HG03025 (cell line): ENCODE measurements at regions not wholly inside any gene's neighbourhood (a gene's known extent, or its start where the extent isn't known, plus 50 kb on each side); places are given as distances from the start of the nearest gene placed in this dataset.

Experiments used
- ATAC-seq: cut with Tn5 transposase; IDR thresholded peaks from one replicate; pipeline ENCODE4 v1.9.1; 2021; ENCODE audit warnings: mild to moderate bottlenecking, moderate library complexity; ENCODE audit not compliant: unreplicated experiment, low FRiP score

DNA sequence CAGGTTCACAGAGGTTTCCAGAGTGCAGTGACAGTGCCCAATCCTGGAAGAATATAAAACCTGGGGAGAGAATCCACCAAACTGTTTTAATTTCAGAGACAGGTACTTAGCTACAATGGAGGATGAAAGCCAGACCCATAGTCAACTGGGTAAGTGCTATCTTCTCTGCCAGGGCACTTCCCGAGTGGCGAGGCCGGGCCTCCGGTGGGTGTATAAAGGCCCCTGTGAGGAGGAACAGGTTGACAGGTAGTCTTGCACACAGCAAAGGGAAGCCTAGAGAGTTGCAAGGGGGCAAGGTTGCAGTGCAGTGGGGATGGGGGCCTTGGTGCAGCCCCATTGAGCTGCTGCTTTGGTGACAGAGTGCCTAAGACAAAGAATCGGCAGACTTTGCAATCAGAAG, 130.7 kb downstream of the SLC38A6 start:
- ATAC-seq, result no peak

DNA sequence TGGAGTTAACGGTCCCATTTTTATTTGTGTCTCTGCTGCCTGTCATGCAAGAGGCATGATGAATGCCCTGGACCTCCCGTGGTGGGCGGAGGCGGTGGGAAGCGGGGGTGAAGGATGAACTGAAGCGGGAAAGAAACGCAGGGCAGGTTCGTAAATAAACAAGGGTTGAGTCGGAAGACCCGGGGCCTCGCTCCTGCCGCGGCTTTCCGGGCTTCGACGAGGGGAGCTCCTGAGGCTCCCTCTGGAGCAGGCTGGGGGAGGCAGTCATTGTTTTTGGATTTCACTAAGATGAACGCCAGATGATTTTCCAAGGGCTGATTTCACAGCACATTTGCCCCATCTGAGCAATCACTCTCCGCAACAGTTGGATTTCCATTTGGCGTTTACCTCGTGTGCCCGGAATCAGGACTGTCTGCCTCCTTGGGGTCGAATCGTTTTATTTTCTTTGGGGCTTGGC, 130.2 kb downstream of the SLC38A6 start:
- ATAC-seq, result no peak

- no peak for ATAC-seq
Measured at GRCh38 chr14:61110316-61111082, 129.5 kb downstream of the SLC38A6 start.

GRCh38 chr14:61109288-61109687, 128.2 kb downstream of the SLC38A6 start:
- ATAC-seq, result no peak

DNA sequence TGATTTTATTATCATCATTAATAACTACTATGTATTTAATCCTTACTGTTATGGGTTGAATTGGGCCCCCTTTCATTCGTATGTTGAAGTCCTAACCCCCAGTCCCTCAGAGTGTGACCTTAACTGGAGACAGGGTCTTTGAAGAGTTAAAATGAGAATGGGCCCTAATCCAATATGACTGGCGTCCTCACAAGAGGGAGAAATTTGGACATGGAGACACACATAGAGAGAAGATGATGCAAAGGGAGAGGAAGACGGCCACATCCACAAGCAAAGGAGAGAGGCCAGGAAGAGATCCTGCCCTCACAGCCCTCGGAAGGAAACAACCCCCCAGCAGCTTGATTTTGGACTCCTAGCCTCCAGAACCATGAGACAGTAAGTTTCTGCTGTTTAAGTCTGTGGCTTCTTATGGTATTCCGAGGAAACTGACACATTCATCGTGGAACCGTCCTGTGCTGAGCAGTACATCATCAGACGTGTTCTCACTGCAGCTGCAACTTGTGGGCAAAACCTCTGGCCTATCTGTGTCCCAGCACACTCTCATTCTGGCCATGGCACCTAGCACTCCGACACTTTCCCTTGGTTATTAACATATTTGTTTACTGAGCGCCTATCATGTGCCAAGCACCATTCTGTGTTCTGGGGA, 127.6 kb downstream of the SLC38A6 start:
- no peak for ATAC-seq

- no peak for ATAC-seq
Measured at GRCh38 chr14:61107869-61108493, 126.9 kb downstream of the SLC38A6 start.

GRCh38 chr14:61106959-61107641, 126.1 kb downstream of the SLC38A6 start:
- no peak for ATAC-seq

DNA sequence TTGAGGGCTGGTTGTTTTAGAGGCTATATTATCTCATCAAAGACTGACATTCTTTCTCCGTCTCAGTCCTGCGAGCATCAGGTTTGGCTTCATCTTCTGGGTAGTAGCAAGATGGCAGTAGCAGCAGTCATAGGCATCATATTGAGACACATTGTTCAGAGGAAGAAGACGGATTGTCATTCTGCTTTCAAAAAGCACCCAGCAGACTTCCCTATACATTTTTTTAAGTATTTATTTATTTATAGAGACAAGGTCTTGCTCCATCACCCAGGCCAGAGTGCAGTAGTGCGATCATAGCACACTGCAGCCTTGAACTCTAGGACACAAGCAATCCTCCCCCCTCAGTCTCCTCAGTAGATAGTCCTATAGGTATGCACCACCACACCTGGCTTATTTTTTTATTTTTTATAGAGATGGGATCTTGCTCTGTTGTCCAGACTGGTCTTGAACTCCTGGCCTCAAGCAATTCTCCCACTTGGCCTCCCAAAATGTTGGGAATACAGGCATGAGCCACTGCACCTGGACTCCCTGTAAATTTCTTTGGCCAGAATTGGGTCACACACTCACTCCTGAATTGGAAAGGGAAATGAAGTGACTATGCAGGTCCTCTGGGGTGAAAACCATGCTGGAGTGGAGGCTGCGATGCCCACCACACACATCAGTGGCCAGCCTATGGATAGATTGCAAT, 125.4 kb downstream of the SLC38A6 start:
- ATAC-seq, result no peak

DNA sequence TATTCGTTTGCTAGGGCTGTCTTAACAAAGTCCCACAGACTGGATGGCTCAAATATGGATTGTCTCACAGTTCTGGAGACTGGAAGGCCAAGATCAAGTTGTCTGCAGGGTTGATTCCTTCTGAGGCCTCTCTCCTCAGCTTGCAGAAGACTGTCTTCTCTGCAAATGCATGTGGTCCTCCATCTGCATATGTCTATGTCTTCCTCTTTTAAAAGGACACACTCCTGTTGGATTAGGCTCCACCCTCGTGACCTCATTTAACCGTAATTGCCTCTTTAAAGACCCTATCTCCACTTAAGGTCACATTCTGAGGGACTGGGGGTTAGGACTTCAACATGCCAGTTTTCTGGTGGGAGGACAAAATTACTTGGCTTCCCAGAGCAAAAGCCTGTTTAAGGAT, 123.3 kb downstream of the SLC38A6 start:
- ATAC-seq, result no peak

DNA sequence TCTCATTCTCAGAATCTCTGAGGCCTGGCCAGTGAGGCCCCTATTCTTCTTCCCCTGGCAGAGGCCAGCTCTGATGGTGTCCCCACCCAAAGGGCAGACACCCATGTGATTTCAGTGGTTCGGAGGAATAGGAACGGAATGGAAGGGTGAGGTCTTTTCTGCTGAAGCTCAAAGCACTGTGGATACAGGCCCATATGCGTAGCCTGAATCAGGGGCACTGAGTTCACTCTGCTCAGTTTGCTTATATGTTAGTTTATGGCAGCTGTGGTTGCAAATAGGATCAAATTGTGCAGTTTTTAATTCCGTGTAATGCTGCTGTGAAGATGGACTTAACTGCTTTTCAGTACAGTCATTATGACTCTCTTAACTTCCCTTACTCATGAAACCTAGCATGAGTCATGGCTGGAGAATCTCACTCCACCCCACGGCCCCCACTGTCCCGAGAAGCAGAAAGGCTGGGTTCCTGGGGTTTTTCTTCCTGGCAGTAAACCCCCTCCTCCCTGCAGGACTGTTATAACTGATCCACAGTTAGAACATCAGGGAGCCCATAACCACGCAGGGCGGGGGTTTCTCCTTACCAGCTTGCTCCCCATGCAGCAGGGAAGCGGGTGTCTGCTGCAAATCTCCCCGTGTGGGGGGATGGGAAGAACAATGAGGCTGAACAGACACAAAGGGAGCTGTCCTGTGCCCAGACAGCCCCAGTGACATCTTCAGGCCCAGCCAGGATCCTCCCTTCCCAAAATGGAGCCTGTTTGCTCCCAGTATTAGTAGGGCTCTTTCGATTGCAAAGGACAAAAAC, 122.7 kb downstream of the SLC38A6 start:
- ATAC-seq, result peak; percentile 78

GRCh38 chr14:61102549-61103466, 121.8 kb downstream of the SLC38A6 start:
- no peak for ATAC-seq
